ENCODE measurements at regions not wholly inside any gene's neighbourhood (a gene's known extent, or its start where the extent isn't known, plus 50 kb on each side); places are given as distances from the start of the nearest gene placed in this dataset.
A peak's percentile ranks its signal among the peaks of the same experiment; 100 is the strongest.
"Not testable (repeated sequence)": the region's sequence is repeated elsewhere in the genome, so short reads cannot be mapped to it uniquely, and the experiment has no call there.

GRCh38 chr5:163695830-163696578 lies 190.6 kb downstream of the MAT2B start:
- peak; percentile 58 to 78 (median 70) for DNase-seq

- no peak for DNase-seq
Observed at GRCh38 chr5:163696579-163696887, 191.1 kb downstream of the MAT2B start.

GRCh38 chr5:163706053-163706771 lies 200.8 kb downstream of the MAT2B start:
- peak in 1 of 3 donors; percentile 76 for DNase-seq

- no peak for DNase-seq
Observed at GRCh38 chr5:163712011-163712410, 206.6 kb downstream of the MAT2B start.

- DNase-seq = no peak
Observed at GRCh38 chr5:163718272-163718671, 212.9 kb downstream of the MAT2B start.

GRCh38 chr5:163724305-163724704 lies 218.9 kb downstream of the MAT2B start:
- DNase-seq = no peak

- no peak for DNase-seq
Observed at GRCh38 chr5:163727028-163727427, 221.6 kb downstream of the MAT2B start.

- DNase-seq = no peak
Observed at GRCh38 chr5:163730206-163730756, 224.9 kb downstream of the MAT2B start.

- no peak for DNase-seq
Observed at GRCh38 chr5:163731256-163731655, 225.8 kb downstream of the MAT2B start.

GRCh38 chr5:163735069-163735468 lies 229.7 kb downstream of the MAT2B start:
- DNase-seq = no peak

GRCh38 chr5:163747586-163747985 lies 242.2 kb downstream of the MAT2B start:
- DNase-seq = no peak

- no peak for DNase-seq
Observed at GRCh38 chr5:163748934-163749333, 243.5 kb downstream of the MAT2B start.

GRCh38 chr5:163750415-163750814 lies 245.0 kb downstream of the MAT2B start:
- DNase-seq = not testable (repeated sequence)

GRCh38 chr5:163755505-163755904 lies 250.1 kb downstream of the MAT2B start:
- DNase-seq = no peak

- DNase-seq = no peak
Observed at GRCh38 chr5:163756170-163756569, 250.8 kb downstream of the MAT2B start.

GRCh38 chr5:163757344-163757743 lies 251.9 kb downstream of the MAT2B start:
- DNase-seq = no peak

GRCh38 chr5:163758283-163758711 lies 252.9 kb downstream of the MAT2B start:
- DNase-seq = peak in 1 of 3 donors; percentile 16

GRCh38 chr5:163759000-163759704 lies 253.7 kb downstream of the MAT2B start:
- no peak for DNase-seq

- DNase-seq = peak in 1 of 3 donors; percentile 85
Observed at GRCh38 chr5:163760498-163760897, 255.1 kb downstream of the MAT2B start.

- DNase-seq = peak in 1 of 3 donors; percentile 13
Observed at GRCh38 chr5:163766936-163767670, 261.7 kb downstream of the MAT2B start.

- DNase-seq = no peak
Observed at GRCh38 chr5:163770625-163771024, 265.2 kb downstream of the MAT2B start.

GRCh38 chr5:163772241-163772640 lies 266.8 kb downstream of the MAT2B start:
- no peak for DNase-seq

Measured in muscle of back (tissue), 3 donors.